Liver (tissue), 8 donors: ENCODE measurements at regions not wholly inside any gene's neighbourhood (a gene's known extent, or its start where the extent isn't known, plus 50 kb on each side); places are given as distances from the start of the nearest gene placed in this dataset.

Source experiments
- DNase-seq: peaks from one replicate; pipeline ENCODE4 v3.0.0-alpha.2; 2017; ENCODE audit warnings: low spot score
- H3K27ac ChIP-seq, 2 donors: one replicate each; pipeline ENCODE4 v1.7.0; 2013; ENCODE audit warnings: inconsistent platforms in 2 of 2, low read length in 2 of 2, control low read depth in 1 of 2, low read depth in 1 of 2, mild to moderate bottlenecking in 1 of 2
- H3K27me3 ChIP-seq, 4 donors: one replicate each; pipeline versions ENCODE4 v1.6.1 to v1.7.0; 2013; ENCODE audit warnings: low read length in 3 of 4, inconsistent platforms in 1 of 4, mild to moderate bottlenecking in 1 of 4, moderate library complexity in 1 of 4; ENCODE audit not compliant: control insufficient read depth in 4 of 4, insufficient read depth in 4 of 4
- H3K36me3 ChIP-seq, 4 donors: one replicate each; pipeline versions ENCODE4 v1.6.1 to v1.7.0; 2013; ENCODE audit warnings: low read length in 3 of 4, mild to moderate bottlenecking in 3 of 4, low read depth in 1 of 4, moderate library complexity in 1 of 4; ENCODE audit not compliant: control insufficient read depth in 4 of 4, insufficient read depth in 3 of 4
- H3K4me1 ChIP-seq, 4 donors: one replicate each; pipeline versions ENCODE4 v1.6.1 to v1.7.0; 2013; ENCODE audit warnings: low read length in 3 of 4, mild to moderate bottlenecking in 3 of 4, moderate library complexity in 1 of 4; ENCODE audit not compliant: control insufficient read depth in 4 of 4, insufficient read depth in 4 of 4
- H3K4me3 ChIP-seq, 3 donors: one replicate each; pipeline versions ENCODE4 v1.6.1 to v1.7.0; 2013; ENCODE audit warnings: low read length in 3 of 3, control low read depth in 1 of 3, low read depth in 1 of 3, mild to moderate bottlenecking in 1 of 3
- H3K9ac ChIP-seq, 2 donors: one replicate each; pipeline ENCODE4 v1.7.0; 2013; ENCODE audit warnings: low read length in 2 of 2, mild to moderate bottlenecking in 2 of 2, moderate library complexity in 2 of 2, control low read depth in 1 of 2, low read depth in 1 of 2
- H3K9me3 ChIP-seq, 4 donors: one replicate each; pipeline versions ENCODE4 v1.6.1 to v1.7.0; 2013; ENCODE audit warnings: low read length in 3 of 4; ENCODE audit not compliant: control insufficient read depth in 4 of 4
- EGR1 ChIP-seq, 2 donors: IDR thresholded peaks; 2 replicates each; pipeline ENCODE4 v1.6.1; 2016 to 2018; ENCODE audit warnings: antibody characterized with exemption in 2 of 2, low read depth in 2 of 2
- FOXA1 ChIP-seq: IDR thresholded peaks from 2 replicates; pipeline ENCODE4 v1.6.1; 2016; ENCODE audit warnings: antibody characterized with exemption
- FOXA2 ChIP-seq: IDR thresholded peaks from 2 replicates; pipeline ENCODE4 v1.6.1; 2016; ENCODE audit warnings: antibody characterized with exemption
- GABPA ChIP-seq, 2 donors: IDR thresholded peaks in 1 of 2; conservative IDR thresholded peaks in 1 of 2; 2 replicates each; pipeline ENCODE4 v1.6.1; 2016; ENCODE audit warnings: antibody characterized with exemption in 2 of 2, mild to moderate bottlenecking in 1 of 2, moderate library complexity in 1 of 2
- HNF4A ChIP-seq, 2 donors: conservative IDR thresholded peaks; 2 replicates each; pipeline ENCODE4 v1.6.1; 2016; ENCODE audit warnings: antibody characterized with exemption in 2 of 2, mild to moderate bottlenecking in 2 of 2
- HNF4G ChIP-seq: IDR thresholded peaks from 2 replicates; pipeline ENCODE4 v1.6.1; 2016; ENCODE audit warnings: antibody characterized with exemption
- NR2F2 ChIP-seq: IDR thresholded peaks from 2 replicates; pipeline ENCODE4 v1.6.1; 2016; ENCODE audit warnings: antibody characterized with exemption
- RAD21 ChIP-seq, 2 donors: IDR thresholded peaks; 2 replicates each; pipeline ENCODE4 v1.6.1; 2016; ENCODE audit warnings: antibody characterized with exemption in 2 of 2, mild to moderate bottlenecking in 2 of 2
- RXRA ChIP-seq, 2 donors: IDR thresholded peaks; 2 replicates each; pipeline ENCODE4 v1.6.1; 2017 to 2018; ENCODE audit warnings: antibody characterized with exemption in 2 of 2, mild to moderate bottlenecking in 1 of 2
- TAF1 ChIP-seq: conservative IDR thresholded peaks from 2 replicates; pipeline ENCODE4 v1.6.1; 2016; ENCODE audit warnings: antibody characterized with exemption, mild to moderate bottlenecking
- YY1 ChIP-seq: IDR thresholded peaks from 2 replicates; pipeline ENCODE4 v1.6.1; 2016; ENCODE audit warnings: antibody characterized with exemption, mild to moderate bottlenecking
- WGBS: extraction: QIAGEN DNeasy Blood & Tissue Kit; methylation state at CpG from one replicate; pipeline ENCODE4 v1.1.7; 2013; 5-methylcytosine and 5-hydroxymethylcytosine counted together
- TF ChIP-seq, protein P1 (sequence below): fragments of 150-350 bp; IDR thresholded peaks from 2 replicates; pipeline ENCODE4 v1.5.1; 2017; ENCODE audit warnings: improper control_type of control experiment, low read depth, low read length; ENCODE audit not compliant: missing input control
- TF ChIP-seq, protein P2 (sequence below): IDR thresholded peaks from 2 replicates; pipeline ENCODE4 v1.6.1; 2016; ENCODE audit warnings: antibody characterized with exemption
- TF ChIP-seq, protein P3 (sequence below): IDR thresholded peaks from 2 replicates; pipeline ENCODE4 v1.6.1; 2016; ENCODE audit warnings: antibody characterized with exemption, mild to moderate bottlenecking
- TF ChIP-seq, protein P4 (sequence below): IDR thresholded peaks from 2 replicates; pipeline ENCODE4 v1.6.1; 2016; ENCODE audit warnings: antibody characterized with exemption
- donor health status: healthy.
- donor health status: healthy.
- donor health status: healthy.
- donor health status: healthy.
- donor health status: healthy.

DNA sequence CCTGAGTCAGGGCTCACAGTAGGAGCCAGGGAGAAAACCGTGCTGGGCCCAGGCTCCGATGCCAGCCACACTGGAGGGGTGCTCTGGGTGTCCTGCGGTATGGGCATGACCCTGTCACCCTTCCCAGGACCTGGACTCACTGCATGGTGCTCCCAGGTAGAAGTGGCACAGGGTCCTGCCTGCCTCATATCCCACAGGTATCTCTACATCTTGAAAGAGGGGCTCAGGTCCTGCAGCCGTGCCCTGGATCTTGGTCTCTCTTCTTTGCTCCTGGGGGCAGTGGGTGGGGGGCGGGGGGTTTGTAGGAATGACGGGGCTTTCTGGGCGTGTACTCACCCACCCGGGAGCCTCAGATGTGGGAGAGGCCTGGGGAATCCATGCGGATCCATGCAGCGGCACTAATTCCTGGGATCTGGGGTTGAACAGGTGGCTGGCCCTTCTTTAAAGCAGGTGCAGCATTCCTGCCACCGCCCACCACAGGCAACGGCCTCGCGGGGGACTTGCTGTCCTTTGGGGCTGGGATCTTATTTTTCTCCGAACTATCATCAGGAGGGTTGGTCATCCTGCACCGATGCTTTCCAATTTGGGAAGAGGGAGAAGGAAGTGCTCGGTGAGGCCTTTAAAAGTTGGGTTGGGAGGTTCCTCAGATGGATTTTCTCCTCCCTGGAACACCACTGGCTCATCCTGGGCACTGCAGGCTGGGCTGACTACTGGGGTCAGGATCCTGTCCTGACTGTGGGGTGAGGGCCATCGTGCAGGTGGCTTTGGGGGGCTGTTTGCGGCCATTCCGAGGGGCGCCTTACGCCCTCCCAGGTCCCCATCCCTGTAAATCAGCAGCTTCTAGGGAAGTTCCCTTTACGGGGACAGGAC lies 886.4 kb downstream of the BRD1 start:
- H3K9ac ChIP-seq, result no peak overlapping the region
- H3K4me1 ChIP-seq, result no peaks in the 10 kb centered on the region
- no peaks in the 10 kb centered on the region for H3K36me3 ChIP-seq
- H3K9me3 ChIP-seq, result peaks cover 0 to 4% (median 1%) of the 10 kb centered on the region in 4 donors
- 83% methylated on average over 23 of the region's 23 CpGs for WGBS
- DNase-seq, result peak; percentile 26
- no peak overlapping the region for H3K27ac ChIP-seq
- TF ChIP-seq NR2F2, result no peak
- no peak for TF ChIP-seq RAD21 (IDR thresholded peaks at IDR 0.05)
- TF ChIP-seq GABPA (IDR thresholded peaks at IDR 0.05 in 1 of 2, conservative IDR thresholded peaks at IDR 0.05 in 1 of 2), result no peak
- TF ChIP-seq, protein P1, sequence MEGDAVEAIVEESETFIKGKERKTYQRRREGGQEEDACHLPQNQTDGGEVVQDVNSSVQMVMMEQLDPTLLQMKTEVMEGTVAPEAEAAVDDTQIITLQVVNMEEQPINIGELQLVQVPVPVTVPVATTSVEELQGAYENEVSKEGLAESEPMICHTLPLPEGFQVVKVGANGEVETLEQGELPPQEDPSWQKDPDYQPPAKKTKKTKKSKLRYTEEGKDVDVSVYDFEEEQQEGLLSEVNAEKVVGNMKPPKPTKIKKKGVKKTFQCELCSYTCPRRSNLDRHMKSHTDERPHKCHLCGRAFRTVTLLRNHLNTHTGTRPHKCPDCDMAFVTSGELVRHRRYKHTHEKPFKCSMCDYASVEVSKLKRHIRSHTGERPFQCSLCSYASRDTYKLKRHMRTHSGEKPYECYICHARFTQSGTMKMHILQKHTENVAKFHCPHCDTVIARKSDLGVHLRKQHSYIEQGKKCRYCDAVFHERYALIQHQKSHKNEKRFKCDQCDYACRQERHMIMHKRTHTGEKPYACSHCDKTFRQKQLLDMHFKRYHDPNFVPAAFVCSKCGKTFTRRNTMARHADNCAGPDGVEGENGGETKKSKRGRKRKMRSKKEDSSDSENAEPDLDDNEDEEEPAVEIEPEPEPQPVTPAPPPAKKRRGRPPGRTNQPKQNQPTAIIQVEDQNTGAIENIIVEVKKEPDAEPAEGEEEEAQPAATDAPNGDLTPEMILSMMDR, result no peak
- no peak for TF ChIP-seq HNF4G
- no peak for TF ChIP-seq HNF4A (conservative IDR thresholded peaks at IDR 0.05)
- TF ChIP-seq TAF1, result no peak
- TF ChIP-seq, protein P2, sequence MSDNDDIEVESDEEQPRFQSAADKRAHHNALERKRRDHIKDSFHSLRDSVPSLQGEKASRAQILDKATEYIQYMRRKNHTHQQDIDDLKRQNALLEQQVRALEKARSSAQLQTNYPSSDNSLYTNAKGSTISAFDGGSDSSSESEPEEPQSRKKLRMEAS, result no peak
- no peak overlapping the region for H3K4me3 ChIP-seq
- no peaks in the 10 kb centered on the region for H3K27me3 ChIP-seq

GRCh38 chr22:48940266-48941032 lies 887.2 kb downstream of the BRD1 start:
- H3K4me3 ChIP-seq, result no peak overlapping the region
- H3K27ac ChIP-seq, result no peak overlapping the region
- DNase-seq, result peak; percentile 20
- H3K4me1 ChIP-seq, result no peaks in the 10 kb centered on the region
- 82% methylated on average over 20 of the region's 20 CpGs for WGBS
- no peaks in the 10 kb centered on the region for H3K36me3 ChIP-seq
- H3K27me3 ChIP-seq, result no peaks in the 10 kb centered on the region
- H3K9me3 ChIP-seq, result peaks cover 0 to 4% (median 2%) of the 10 kb centered on the region in 4 donors
- H3K9ac ChIP-seq, result no peak overlapping the region
- TF ChIP-seq HNF4A (conservative IDR thresholded peaks at IDR 0.05) (no peak), TAF1 (no peak), FOXA1 (no peak), FOXA2 (no peak), HNF4G (no peak), NR2F2 (no peak), YY1 (no peak), EGR1 (IDR thresholded peaks at IDR 0.05; ENCODE audit: low read depth in 2 of 2) (no peak), RXRA (IDR thresholded peaks at IDR 0.05) (no peak)
- TF ChIP-seq, protein P2, result no peak
- TF ChIP-seq, protein P3, sequence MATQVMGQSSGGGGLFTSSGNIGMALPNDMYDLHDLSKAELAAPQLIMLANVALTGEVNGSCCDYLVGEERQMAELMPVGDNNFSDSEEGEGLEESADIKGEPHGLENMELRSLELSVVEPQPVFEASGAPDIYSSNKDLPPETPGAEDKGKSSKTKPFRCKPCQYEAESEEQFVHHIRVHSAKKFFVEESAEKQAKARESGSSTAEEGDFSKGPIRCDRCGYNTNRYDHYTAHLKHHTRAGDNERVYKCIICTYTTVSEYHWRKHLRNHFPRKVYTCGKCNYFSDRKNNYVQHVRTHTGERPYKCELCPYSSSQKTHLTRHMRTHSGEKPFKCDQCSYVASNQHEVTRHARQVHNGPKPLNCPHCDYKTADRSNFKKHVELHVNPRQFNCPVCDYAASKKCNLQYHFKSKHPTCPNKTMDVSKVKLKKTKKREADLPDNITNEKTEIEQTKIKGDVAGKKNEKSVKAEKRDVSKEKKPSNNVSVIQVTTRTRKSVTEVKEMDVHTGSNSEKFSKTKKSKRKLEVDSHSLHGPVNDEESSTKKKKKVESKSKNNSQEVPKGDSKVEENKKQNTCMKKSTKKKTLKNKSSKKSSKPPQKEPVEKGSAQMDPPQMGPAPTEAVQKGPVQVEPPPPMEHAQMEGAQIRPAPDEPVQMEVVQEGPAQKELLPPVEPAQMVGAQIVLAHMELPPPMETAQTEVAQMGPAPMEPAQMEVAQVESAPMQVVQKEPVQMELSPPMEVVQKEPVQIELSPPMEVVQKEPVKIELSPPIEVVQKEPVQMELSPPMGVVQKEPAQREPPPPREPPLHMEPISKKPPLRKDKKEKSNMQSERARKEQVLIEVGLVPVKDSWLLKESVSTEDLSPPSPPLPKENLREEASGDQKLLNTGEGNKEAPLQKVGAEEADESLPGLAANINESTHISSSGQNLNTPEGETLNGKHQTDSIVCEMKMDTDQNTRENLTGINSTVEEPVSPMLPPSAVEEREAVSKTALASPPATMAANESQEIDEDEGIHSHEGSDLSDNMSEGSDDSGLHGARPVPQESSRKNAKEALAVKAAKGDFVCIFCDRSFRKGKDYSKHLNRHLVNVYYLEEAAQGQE, result no peak
- TF ChIP-seq, protein P4, sequence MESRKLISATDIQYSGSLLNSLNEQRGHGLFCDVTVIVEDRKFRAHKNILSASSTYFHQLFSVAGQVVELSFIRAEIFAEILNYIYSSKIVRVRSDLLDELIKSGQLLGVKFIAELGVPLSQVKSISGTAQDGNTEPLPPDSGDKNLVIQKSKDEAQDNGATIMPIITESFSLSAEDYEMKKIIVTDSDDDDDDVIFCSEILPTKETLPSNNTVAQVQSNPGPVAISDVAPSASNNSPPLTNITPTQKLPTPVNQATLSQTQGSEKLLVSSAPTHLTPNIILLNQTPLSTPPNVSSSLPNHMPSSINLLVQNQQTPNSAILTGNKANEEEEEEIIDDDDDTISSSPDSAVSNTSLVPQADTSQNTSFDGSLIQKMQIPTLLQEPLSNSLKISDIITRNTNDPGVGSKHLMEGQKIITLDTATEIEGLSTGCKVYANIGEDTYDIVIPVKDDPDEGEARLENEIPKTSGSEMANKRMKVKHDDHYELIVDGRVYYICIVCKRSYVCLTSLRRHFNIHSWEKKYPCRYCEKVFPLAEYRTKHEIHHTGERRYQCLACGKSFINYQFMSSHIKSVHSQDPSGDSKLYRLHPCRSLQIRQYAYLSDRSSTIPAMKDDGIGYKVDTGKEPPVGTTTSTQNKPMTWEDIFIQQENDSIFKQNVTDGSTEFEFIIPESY, result no peak
